HEK293 (cell line): ENCODE measurements at regions not wholly inside any gene's neighbourhood (a gene's known extent, or its start where the extent isn't known, plus 50 kb on each side); places are given as distances from the start of the nearest gene placed in this dataset.

Experiments
- CTCF ChIA-PET: fragments of 350-600 bp; formaldehyde crosslinking; extraction: SDS; loops from one replicate; lab custom pipeline; 2021; ENCODE audit warnings: antibody characterized with exemption; lab: Yijun Ruan, JAX
- POLR2A ChIA-PET: fragments of 300-600 bp; formaldehyde crosslinking; extraction: SDS; loops from one replicate; lab custom pipeline; 2020; ENCODE audit warnings: antibody characterized with exemption, inconsistent platforms; lab: Yijun Ruan, JAX
- H3K27ac ChIP-seq: fragments of 200-500 bp; sonication (Bioruptor generic); 2 replicates; pipeline ENCODE4 v1.5.1; 2014; ENCODE audit warnings: low read depth, low read length, control low read depth, inconsistent platforms; ENCODE audit errors: extremely low read depth
- H3K36me3 ChIP-seq, 2 experiments: fragments of 200-500 bp in 1 of 2; sonication (Bioruptor generic) in 1 of 2; 1 replicate in 1 of 2; 2 replicates in 1 of 2; pipeline ENCODE4 v1.5.1; 2014 to 2017; ENCODE audit warnings: inconsistent platforms in 2 of 2, low read length in 2 of 2; ENCODE audit not compliant: control insufficient read depth in 2 of 2, insufficient read depth in 1 of 2
- H3K4me1 ChIP-seq: fragments of 200-500 bp; sonication (Bioruptor generic); 2 replicates; pipeline ENCODE4 v1.5.1; 2014; ENCODE audit warnings: mild to moderate bottlenecking, low read length, inconsistent platforms; ENCODE audit not compliant: control insufficient read depth, insufficient read depth
- H3K4me3 ChIP-seq: 2 replicates; pipeline ENCODE4 v1.5.1; 2011; ENCODE audit warnings: low read depth, mild to moderate bottlenecking, control low read depth, low read length, moderate library complexity
- H3K9me3 ChIP-seq: fragments of 200-500 bp; sonication (Bioruptor generic); 2 replicates; pipeline ENCODE4 v1.5.1; 2014; ENCODE audit warnings: low read depth, low read length, inconsistent platforms; ENCODE audit not compliant: control insufficient read depth, insufficient read depth
- GLIS1 ChIP-seq: fragments of 450-650 bp; formaldehyde crosslinking; IDR thresholded peaks from 2 replicates; pipeline ENCODE4 v1.5.1; 2016; ENCODE audit warnings: missing biosample characterization, missing genetic modification characterization
- HOXC10 ChIP-seq: sonication (generic); formaldehyde crosslinking; IDR thresholded peaks from 2 replicates; pipeline ENCODE4 v1.8.1; 2023; ENCODE audit warnings: mild to moderate bottlenecking, missing genetic modification reagents
- KLF7 ChIP-seq: fragments of 450-650 bp; formaldehyde crosslinking; IDR thresholded peaks from 2 replicates; pipeline ENCODE4 v1.5.1; 2016; ENCODE audit warnings: missing biosample characterization, missing genetic modification characterization, borderline replicate concordance
- SCRT1 ChIP-seq: fragments of 450-650 bp; formaldehyde crosslinking; IDR thresholded peaks from 2 replicates; pipeline ENCODE4 v1.5.1; 2016; ENCODE audit warnings: missing biosample characterization, missing genetic modification characterization, borderline replicate concordance
- ZBTB1 ChIP-seq: fragments of 450-650 bp; formaldehyde crosslinking; IDR thresholded peaks from 2 replicates; pipeline ENCODE4 v1.5.1; 2016; ENCODE audit warnings: missing biosample characterization, missing genetic modification characterization
- ZEB2 ChIP-seq: fragments of 450-650 bp; formaldehyde crosslinking; IDR thresholded peaks from 2 replicates; pipeline ENCODE4 v1.5.1; 2016; ENCODE audit warnings: missing biosample characterization, missing genetic modification characterization
- ZNF121 ChIP-seq: fragments of 450-650 bp; formaldehyde crosslinking; IDR thresholded peaks from 2 replicates; pipeline ENCODE4 v1.5.1; 2016; ENCODE audit warnings: missing biosample characterization, missing genetic modification characterization
- ZNF138 ChIP-seq: fragments of 450-650 bp; formaldehyde crosslinking; IDR thresholded peaks from 2 replicates; pipeline ENCODE4 v1.5.1; 2016; ENCODE audit warnings: missing biosample characterization, missing genetic modification characterization, borderline replicate concordance
- ZNF391 ChIP-seq: fragments of 450-650 bp; formaldehyde crosslinking; IDR thresholded peaks from 2 replicates; pipeline ENCODE4 v1.5.1; 2016; ENCODE audit warnings: low read depth, missing biosample characterization, missing genetic modification characterization, borderline replicate concordance
- ZNF510 ChIP-seq: fragments of 450-650 bp; formaldehyde crosslinking; IDR thresholded peaks from 2 replicates; pipeline ENCODE4 v1.5.1; 2018; ENCODE audit warnings: mild to moderate bottlenecking, missing genetic modification characterization, missing biosample characterization; ENCODE audit not compliant: insufficient replicate concordance
- ZNF555 ChIP-seq: fragments of 450-650 bp; formaldehyde crosslinking; conservative IDR thresholded peaks from 2 replicates; pipeline ENCODE4 v1.5.1; 2017; ENCODE audit warnings: missing biosample characterization, mild to moderate bottlenecking, missing genetic modification characterization, inconsistent platforms
- ZNF658 ChIP-seq: fragments of 450-650 bp; formaldehyde crosslinking; IDR thresholded peaks from 2 replicates; pipeline ENCODE4; 2016; ENCODE audit warnings: missing biosample characterization, missing genetic modification characterization
- TF ChIP-seq, protein P1 (sequence below): fragments of 450-650 bp; formaldehyde crosslinking; IDR thresholded peaks from 2 replicates; pipeline ENCODE4 v1.5.1; 2017; ENCODE audit warnings: missing biosample characterization, missing genetic modification characterization
- TF ChIP-seq, protein P2 (sequence below): fragments of 450-650 bp; formaldehyde crosslinking; IDR thresholded peaks from 2 replicates; pipeline ENCODE4 v1.5.1; 2016; ENCODE audit warnings: missing biosample characterization, missing genetic modification characterization, borderline replicate concordance
- TF ChIP-seq, protein P3 (sequence below): fragments of 450-650 bp; formaldehyde crosslinking; IDR thresholded peaks from 2 replicates; pipeline ENCODE4 v1.5.0; 2017; ENCODE audit warnings: missing biosample characterization, missing genetic modification characterization, borderline replicate concordance
- TF ChIP-seq, protein P4 (sequence below): fragments of 450-650 bp; formaldehyde crosslinking; IDR thresholded peaks from 2 replicates; pipeline ENCODE4 v1.5.1; 2016; ENCODE audit warnings: missing biosample characterization, missing genetic modification characterization
- TF ChIP-seq, protein P5 (sequence below): fragments of 450-650 bp; formaldehyde crosslinking; IDR thresholded peaks from 2 replicates; pipeline ENCODE4 v1.5.1; 2016; ENCODE audit warnings: missing biosample characterization, missing genetic modification characterization
- TF ChIP-seq, protein P6 (sequence below): fragments of 450-650 bp; formaldehyde crosslinking; IDR thresholded peaks from 2 replicates; pipeline ENCODE4 v1.5.1; 2016; ENCODE audit warnings: missing biosample characterization, missing genetic modification characterization

DNA sequence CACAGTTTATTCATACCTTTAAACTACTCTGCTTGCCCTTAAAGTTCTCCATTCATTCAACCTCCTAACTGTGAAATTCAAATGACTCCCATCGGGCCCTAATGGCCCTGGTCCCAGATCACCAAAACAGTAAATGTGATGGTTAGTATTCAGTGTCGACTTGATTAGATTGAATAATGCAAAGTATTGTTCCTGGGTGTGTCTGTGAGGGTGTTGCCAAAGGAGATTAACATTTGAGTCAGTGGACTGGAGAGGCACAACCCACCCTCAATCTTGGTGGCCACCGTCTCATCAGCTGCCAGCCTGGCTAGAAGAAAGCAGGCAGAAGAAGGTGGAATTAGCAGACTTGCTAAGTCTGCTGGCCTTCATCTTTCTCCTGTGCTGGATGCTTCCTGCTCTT is 80.1 kb upstream of the PLXNA4 start:
- no peaks in the 10 kb centered on the region for H3K9me3 ChIP-seq
- CTCF ChIA-PET = no interaction called here
- POLR2A ChIA-PET = no interaction called here
- TF ChIP-seq, protein P1, sequence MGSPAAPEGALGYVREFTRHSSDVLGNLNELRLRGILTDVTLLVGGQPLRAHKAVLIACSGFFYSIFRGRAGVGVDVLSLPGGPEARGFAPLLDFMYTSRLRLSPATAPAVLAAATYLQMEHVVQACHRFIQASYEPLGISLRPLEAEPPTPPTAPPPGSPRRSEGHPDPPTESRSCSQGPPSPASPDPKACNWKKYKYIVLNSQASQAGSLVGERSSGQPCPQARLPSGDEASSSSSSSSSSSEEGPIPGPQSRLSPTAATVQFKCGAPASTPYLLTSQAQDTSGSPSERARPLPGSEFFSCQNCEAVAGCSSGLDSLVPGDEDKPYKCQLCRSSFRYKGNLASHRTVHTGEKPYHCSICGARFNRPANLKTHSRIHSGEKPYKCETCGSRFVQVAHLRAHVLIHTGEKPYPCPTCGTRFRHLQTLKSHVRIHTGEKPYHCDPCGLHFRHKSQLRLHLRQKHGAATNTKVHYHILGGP (tag by site-specific recombination) = no peak
- TF ChIP-seq ZEB2 (tag by site-specific recombination) = no peak
- TF ChIP-seq ZNF391 (tag by site-specific recombination) = no peak
- TF ChIP-seq, protein P2, sequence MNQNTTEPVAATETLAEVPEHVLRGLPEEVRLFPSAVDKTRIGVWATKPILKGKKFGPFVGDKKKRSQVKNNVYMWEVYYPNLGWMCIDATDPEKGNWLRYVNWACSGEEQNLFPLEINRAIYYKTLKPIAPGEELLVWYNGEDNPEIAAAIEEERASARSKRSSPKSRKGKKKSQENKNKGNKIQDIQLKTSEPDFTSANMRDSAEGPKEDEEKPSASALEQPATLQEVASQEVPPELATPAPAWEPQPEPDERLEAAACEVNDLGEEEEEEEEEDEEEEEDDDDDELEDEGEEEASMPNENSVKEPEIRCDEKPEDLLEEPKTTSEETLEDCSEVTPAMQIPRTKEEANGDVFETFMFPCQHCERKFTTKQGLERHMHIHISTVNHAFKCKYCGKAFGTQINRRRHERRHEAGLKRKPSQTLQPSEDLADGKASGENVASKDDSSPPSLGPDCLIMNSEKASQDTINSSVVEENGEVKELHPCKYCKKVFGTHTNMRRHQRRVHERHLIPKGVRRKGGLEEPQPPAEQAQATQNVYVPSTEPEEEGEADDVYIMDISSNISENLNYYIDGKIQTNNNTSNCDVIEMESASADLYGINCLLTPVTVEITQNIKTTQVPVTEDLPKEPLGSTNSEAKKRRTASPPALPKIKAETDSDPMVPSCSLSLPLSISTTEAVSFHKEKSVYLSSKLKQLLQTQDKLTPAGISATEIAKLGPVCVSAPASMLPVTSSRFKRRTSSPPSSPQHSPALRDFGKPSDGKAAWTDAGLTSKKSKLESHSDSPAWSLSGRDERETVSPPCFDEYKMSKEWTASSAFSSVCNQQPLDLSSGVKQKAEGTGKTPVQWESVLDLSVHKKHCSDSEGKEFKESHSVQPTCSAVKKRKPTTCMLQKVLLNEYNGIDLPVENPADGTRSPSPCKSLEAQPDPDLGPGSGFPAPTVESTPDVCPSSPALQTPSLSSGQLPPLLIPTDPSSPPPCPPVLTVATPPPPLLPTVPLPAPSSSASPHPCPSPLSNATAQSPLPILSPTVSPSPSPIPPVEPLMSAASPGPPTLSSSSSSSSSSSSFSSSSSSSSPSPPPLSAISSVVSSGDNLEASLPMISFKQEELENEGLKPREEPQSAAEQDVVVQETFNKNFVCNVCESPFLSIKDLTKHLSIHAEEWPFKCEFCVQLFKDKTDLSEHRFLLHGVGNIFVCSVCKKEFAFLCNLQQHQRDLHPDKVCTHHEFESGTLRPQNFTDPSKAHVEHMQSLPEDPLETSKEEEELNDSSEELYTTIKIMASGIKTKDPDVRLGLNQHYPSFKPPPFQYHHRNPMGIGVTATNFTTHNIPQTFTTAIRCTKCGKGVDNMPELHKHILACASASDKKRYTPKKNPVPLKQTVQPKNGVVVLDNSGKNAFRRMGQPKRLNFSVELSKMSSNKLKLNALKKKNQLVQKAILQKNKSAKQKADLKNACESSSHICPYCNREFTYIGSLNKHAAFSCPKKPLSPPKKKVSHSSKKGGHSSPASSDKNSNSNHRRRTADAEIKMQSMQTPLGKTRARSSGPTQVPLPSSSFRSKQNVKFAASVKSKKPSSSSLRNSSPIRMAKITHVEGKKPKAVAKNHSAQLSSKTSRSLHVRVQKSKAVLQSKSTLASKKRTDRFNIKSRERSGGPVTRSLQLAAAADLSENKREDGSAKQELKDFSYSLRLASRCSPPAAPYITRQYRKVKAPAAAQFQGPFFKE (tag by site-specific recombination) = no peak
- TF ChIP-seq, protein P3, sequence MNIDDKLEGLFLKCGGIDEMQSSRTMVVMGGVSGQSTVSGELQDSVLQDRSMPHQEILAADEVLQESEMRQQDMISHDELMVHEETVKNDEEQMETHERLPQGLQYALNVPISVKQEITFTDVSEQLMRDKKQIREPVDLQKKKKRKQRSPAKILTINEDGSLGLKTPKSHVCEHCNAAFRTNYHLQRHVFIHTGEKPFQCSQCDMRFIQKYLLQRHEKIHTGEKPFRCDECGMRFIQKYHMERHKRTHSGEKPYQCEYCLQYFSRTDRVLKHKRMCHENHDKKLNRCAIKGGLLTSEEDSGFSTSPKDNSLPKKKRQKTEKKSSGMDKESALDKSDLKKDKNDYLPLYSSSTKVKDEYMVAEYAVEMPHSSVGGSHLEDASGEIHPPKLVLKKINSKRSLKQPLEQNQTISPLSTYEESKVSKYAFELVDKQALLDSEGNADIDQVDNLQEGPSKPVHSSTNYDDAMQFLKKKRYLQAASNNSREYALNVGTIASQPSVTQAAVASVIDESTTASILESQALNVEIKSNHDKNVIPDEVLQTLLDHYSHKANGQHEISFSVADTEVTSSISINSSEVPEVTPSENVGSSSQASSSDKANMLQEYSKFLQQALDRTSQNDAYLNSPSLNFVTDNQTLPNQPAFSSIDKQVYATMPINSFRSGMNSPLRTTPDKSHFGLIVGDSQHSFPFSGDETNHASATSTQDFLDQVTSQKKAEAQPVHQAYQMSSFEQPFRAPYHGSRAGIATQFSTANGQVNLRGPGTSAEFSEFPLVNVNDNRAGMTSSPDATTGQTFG (tag by site-specific recombination) = no peak
- TF ChIP-seq, protein P4, sequence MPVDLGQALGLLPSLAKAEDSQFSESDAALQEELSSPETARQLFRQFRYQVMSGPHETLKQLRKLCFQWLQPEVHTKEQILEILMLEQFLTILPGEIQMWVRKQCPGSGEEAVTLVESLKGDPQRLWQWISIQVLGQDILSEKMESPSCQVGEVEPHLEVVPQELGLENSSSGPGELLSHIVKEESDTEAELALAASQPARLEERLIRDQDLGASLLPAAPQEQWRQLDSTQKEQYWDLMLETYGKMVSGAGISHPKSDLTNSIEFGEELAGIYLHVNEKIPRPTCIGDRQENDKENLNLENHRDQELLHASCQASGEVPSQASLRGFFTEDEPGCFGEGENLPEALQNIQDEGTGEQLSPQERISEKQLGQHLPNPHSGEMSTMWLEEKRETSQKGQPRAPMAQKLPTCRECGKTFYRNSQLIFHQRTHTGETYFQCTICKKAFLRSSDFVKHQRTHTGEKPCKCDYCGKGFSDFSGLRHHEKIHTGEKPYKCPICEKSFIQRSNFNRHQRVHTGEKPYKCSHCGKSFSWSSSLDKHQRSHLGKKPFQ (tag by site-specific recombination) = no peak
- no peak for TF ChIP-seq SCRT1 (tag by site-specific recombination)
- TF ChIP-seq ZNF555 = no peak
- TF ChIP-seq HOXC10 (CRISPR knock-in tag) = no peak
- TF ChIP-seq, protein P5, sequence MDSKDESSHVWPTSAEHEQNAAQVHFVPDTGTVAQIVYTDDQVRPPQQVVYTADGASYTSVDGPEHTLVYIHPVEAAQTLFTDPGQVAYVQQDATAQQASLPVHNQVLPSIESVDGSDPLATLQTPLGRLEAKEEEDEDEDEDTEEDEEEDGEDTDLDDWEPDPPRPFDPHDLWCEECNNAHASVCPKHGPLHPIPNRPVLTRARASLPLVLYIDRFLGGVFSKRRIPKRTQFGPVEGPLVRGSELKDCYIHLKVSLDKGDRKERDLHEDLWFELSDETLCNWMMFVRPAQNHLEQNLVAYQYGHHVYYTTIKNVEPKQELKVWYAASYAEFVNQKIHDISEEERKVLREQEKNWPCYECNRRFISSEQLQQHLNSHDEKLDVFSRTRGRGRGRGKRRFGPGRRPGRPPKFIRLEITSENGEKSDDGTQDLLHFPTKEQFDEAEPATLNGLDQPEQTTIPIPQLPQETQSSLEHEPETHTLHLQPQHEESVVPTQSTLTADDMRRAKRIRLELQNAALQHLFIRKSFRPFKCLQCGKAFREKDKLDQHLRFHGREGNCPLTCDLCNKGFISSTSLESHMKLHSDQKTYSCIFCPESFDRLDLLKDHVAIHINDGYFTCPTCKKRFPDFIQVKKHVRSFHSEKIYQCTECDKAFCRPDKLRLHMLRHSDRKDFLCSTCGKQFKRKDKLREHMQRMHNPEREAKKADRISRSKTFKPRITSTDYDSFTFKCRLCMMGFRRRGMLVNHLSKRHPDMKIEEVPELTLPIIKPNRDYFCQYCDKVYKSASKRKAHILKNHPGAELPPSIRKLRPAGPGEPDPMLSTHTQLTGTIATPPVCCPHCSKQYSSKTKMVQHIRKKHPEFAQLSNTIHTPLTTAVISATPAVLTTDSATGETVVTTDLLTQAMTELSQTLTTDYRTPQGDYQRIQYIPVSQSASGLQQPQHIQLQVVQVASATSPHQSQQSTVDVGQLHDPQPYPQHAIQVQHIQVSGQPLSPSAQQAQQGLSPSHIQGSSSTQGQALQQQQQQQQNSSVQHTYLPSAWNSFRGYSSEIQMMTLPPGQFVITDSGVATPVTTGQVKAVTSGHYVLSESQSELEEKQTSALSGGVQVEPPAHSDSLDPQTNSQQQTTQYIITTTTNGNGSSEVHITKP = no peak
- no peak for TF ChIP-seq ZNF658 (tag by site-specific recombination)
- TF ChIP-seq KLF7 (tag by site-specific recombination) = no peak
- TF ChIP-seq ZNF138 (tag by site-specific recombination) = no peak
- TF ChIP-seq, protein P6, sequence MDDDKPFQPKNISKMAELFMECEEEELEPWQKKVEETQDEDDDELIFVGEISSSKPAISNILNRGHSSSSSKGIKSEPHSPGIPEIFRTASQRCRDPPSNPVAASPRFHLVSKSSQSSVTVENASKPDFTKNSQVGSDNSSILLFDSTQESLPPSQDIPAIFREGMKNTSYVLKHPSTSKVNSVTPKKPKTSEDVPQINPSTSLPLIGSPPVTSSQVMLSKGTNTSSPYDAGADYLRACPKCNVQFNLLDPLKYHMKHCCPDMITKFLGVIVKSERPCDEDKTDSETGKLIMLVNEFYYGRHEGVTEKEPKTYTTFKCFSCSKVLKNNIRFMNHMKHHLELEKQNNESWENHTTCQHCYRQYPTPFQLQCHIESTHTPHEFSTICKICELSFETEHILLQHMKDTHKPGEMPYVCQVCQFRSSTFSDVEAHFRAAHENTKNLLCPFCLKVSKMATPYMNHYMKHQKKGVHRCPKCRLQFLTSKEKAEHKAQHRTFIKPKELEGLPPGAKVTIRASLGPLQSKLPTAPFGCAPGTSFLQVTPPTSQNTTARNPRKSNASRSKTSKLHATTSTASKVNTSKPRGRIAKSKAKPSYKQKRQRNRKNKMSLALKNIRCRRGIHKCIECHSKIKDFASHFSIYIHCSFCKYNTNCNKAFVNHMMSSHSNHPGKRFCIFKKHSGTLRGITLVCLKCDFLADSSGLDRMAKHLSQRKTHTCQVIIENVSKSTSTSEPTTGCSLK = no peak
- no peak for TF ChIP-seq ZNF510 (tag by site-specific recombination)
- TF ChIP-seq ZNF121 (tag by site-specific recombination) = no peak
- TF ChIP-seq GLIS1 (tag by site-specific recombination) = no peak
- no peak for TF ChIP-seq ZBTB1 (tag by site-specific recombination)
- TF ChIP-seq, all 188 proteins: peak for 0
- no peaks in the 10 kb centered on the region for H3K36me3 ChIP-seq
- H3K27ac ChIP-seq = no peak overlapping the region
- H3K4me1 ChIP-seq = no peaks in the 10 kb centered on the region
- H3K4me3 ChIP-seq = no peak overlapping the region
